ENCODE measurements at regions not wholly inside any gene's neighbourhood (a gene's known extent, or its start where the extent isn't known, plus 50 kb on each side); places are given as distances from the start of the nearest gene placed in this dataset.

GRCh38 chr2:71785516-71785981 lies 332.2 kb downstream of the DYSF start:
- no peak overlapping the region for H3K27ac ChIP-seq (ENCODE audit: low read depth, low read length)
- WGBS, 3 donors = 60 to 73% (median 65%) methylated on average over 22 to 23 of the region's 23 CpGs

- no peak overlapping the region for H3K27ac ChIP-seq (ENCODE audit: low read depth, low read length)
- WGBS, 3 donors = 76 to 90% (median 89%) methylated on average over 8 of the region's 8 CpGs
Measured at GRCh38 chr2:71784734-71785511, 331.6 kb downstream of the DYSF start.

DNA sequence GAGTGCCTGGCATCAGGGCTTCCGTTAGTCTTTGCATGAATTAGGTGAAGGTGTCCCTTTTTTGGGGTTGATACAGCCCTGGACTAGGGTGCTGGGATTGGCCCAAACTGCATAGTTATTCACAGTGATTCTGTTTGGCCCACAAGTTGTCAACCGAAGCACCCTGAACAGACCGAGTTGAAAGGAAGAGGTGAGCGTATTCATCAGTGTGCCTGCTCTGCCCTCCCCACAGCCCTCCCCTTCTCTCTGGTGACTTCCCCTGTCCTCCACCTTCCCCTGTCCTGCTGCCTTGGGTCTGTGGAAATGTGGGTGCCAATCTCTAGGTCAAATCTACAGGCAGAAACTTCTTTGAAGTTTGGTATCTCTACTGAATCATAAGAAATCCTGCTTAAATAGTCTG lies 330.5 kb downstream of the DYSF start:
- WGBS, 3 donors = 91 to 96% (median 92%) methylated on average over 4 of the region's 4 CpGs

GRCh38 chr2:71783215-71783614 lies 329.9 kb downstream of the DYSF start:
- no peak overlapping the region for H3K27ac ChIP-seq (ENCODE audit: low read depth, low read length)

More for the DNA sequence above, 330.5 kb downstream of the DYSF start:
- H3K27ac ChIP-seq (ENCODE audit: low read depth, low read length) = no peak overlapping the region

DNA sequence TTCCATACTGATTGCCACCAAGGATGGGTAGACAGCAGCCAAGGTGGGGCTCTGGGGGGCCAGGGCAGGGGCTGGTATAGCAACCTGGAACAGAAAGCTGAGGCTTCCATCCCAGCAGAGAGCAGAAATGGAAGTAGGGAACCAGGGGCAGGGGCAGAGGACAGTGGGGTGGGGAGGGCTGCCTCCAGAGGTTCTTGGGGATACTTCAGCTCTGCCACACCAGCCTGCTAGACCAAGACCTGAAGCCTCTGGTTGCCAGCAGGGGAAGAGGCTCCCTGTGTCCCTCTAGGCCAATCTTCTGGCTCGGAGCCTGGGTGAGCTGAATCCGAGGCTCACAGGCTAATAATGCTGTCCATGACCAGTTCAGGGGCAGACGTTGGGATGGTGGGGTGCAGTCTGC lies 329.0 kb downstream of the DYSF start:
- no peak overlapping the region for H3K27ac ChIP-seq (ENCODE audit: low read depth, low read length)
- 41 to 73% (median 70%) methylated on average over 3 of the region's 3 CpGs for WGBS, 3 donors

DNA sequence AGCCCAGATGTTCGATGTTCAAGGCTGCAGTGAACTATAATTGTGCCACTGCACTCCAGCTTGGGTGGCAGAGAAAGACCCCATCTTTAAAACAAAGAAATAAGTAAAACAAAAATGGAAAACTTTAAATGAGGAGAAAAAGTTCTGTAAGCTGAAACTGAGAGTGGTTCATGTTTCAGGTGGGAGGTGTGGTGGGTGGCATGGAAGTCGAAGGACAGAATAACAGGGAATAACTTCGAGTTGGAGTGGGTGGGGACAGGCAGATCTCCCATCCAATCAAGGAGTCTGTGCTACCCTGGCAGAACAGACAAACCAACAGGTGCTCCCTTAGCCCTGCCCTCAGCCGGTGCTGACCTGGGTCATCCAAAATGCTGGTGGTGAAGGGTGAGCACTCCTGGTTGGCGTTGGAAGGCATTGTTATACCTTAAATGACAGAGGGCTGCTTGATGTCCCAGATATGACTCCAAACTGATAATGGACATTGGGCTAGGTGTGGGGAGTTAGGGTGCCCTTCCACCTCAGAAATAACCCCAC lies 328.4 kb downstream of the DYSF start:
- H3K27ac ChIP-seq (ENCODE audit: low read depth, low read length) = no peak overlapping the region
- WGBS, 3 donors = 73 to 85% (median 84%) methylated on average over 5 of the region's 5 CpGs

DNA sequence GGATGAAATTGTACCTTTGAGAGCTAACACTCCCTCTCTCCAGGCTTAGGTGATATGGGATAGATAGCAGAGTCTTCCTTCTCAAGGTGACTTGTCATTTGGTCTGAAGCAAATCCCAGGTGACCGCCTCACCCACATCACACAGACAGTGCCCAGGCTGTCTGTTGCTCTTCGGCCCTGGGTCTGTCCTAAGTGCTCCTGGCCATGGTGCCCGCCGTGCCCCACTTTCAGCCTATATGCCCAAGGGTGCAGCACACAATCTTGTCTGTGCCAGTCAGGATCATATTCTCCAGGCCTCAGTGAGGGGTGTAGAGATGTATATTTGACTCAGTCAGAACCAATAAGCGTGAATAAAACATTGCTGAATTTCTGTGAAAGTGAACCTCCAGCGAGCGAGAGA lies 326.8 kb downstream of the DYSF start:
- H3K27ac ChIP-seq (ENCODE audit: low read depth, low read length) = no peak overlapping the region
- WGBS, 3 donors = 83 to 96% (median 83%) methylated on average over 7 of the region's 7 CpGs

DNA sequence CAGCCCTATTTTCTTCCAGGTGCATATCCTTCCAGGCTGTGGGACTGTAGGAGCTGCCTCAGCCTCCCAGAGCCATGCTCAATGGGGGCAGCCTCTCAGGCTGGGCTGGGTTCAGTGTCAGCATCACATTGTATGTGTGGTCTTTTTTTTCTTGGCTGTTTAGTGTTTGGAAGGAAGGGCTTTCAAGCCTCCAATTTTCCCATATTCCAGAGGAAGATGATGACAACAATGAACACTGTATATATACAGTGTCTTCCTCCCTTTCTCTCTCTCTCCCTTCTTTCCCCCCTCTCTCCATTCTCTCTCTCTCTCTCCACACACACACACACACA lies 326.4 kb downstream of the DYSF start:
- no peak overlapping the region for H3K27ac ChIP-seq (ENCODE audit: low read depth, low read length)

DNA sequence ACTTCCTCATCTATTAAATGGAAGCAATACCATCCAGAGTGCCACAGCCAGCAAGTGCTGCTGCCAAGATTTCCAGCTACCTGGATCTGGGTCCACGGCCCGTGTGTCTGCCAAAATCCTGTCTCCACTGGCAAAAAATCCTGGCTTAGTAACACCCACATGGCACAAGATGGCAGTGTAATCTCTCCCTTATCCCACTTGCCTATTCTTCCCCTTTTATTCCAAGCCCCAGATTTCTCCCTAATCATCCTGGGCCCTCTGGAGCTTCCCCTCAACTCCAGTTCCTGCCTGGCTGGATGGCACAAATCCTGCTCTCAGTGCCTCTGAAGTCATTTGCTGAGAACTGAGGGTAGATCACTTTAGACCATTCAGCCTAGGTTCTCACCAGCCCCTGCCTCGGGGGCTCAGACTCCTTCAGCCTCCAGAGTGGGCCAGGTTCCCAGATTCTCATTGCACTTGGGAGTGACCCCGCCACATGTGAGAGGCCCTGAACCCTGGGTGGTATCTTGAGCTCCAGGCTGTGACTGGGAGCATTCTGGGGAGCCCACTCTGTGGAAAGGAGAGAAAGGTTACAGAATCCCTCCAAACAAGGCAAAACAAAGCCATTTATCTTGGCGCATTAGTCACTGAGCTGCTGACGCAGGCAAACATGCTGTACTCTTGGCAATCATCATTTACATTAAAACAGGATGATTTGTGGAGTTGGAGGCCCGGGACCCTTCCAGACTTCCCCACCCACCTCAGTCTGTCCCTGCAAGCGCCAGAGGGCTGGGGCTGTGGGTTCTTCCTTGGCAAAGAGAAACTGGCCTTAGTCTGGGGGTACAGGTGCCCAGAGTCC lies 325.8 kb downstream of the DYSF start:
- 60 to 73% (median 68%) methylated on average over 8 of the region's 8 CpGs for WGBS, 3 donors
- H3K27ac ChIP-seq (ENCODE audit: low read depth, low read length) = no peak overlapping the region

DNA sequence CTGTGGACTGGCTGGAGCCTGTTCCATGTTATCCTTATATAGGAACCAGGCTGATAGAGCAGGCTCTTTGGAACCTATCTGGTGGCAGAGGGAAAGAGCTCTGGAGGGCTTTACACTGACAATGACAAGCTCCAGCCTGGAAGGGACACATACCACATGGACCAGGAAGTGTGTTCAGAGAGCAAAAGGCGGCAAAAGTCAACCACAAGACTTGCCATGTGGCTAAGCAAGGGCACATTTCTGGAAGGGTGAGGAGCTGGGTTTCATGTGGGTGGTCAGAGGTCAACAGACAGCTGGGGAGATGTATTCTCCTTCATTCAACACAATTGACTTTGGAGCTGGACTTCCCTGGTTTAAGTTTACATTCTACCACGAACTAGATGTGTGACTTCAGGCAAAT lies 325.2 kb downstream of the DYSF start:
- H3K27ac ChIP-seq (ENCODE audit: low read depth, low read length) = no peak overlapping the region
- WGBS, 3 donors = 55 to 84% (median 65%) methylated on average over 2 of the region's 2 CpGs

DNA sequence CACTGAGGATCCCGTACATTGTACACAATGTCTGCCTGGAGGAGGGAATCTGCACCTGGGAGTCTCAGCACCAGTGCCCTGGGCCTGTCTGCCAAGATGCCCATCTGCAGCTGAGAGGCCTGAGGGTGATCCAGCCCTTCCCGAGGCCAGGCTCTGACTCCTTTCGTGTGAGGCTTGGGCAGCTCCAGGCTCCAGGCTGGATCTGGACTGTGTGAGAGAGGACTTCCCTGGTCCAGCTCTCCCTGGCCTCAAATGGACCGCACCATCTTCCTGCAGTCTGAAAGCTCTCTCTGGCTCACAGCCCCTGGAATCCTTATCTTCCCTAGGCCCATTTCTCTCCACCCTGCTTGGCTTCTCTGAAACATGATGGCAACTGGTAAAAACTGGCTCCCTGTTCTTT lies 324.6 kb downstream of the DYSF start:
- no peak overlapping the region for H3K27ac ChIP-seq (ENCODE audit: low read depth, low read length)
- WGBS, 3 donors = 85 to 94% (median 93%) methylated on average over 4 of the region's 4 CpGs

DNA sequence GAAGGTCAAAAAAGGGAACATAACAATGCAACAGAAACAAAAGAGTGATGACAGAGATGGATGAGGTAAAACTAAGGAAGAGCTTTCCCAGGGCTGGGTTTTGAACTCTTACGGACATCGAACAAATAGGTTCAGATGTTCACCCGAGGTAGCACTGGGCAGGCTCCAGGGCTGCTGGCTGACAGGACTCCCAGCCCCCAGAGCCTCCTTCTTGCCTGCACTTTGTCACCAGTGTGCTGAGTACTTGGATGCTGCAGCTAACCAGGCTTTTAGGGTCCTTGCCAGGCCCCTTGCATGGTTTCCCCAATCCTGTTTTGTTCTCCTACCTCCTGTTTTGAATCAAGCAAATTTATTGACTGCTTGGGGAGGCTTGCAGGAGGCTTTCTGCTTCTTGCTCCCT lies 322.9 kb downstream of the DYSF start:
- WGBS, 3 donors = 81 to 93% (median 82%) methylated on average over 3 of the region's 3 CpGs
- no peak overlapping the region for H3K27ac ChIP-seq (ENCODE audit: low read depth, low read length)

GRCh38 chr2:71773218-71773617 lies 319.9 kb downstream of the DYSF start:
- no peak overlapping the region for H3K27ac ChIP-seq (ENCODE audit: low read depth, low read length)
- WGBS, 3 donors = 91 to 98% (median 95%) methylated on average over 3 of the region's 3 CpGs

DNA sequence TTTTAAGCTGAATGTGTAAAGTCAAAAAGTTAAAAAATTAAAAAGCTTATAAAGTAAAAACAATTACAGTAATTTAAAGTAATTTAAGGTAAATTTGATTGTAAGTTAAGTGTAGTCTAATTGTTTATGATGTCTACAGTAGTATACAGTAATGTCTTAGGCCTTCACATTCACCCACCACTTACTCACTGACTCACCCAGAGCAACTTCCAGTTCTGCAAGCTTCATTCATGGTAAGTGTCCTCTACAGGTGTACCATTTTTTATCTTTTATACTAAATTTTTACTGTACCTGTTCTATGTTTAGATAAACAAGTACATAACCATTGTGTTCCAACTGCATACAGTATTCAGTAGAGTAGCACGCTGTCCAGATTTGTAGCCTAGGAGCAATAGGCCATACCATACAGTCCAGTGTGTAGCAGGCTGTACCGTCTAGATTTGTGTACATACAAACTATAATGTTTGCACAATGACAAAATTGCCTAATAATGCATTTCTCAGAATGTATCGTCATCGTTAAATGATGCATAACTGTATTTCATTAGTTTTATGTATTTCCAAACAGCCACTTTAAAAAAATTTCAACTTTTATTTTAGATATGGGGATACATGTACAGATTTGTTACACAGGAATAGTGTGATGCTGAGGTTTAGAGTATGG lies 319.3 kb downstream of the DYSF start:
- H3K27ac ChIP-seq (ENCODE audit: low read depth, low read length) = no peak overlapping the region
- WGBS, 3 donors = 91 to 95% (median 95%) methylated on average over 4 of the region's 4 CpGs

GRCh38 chr2:71767663-71768062 lies 314.3 kb downstream of the DYSF start:
- WGBS, 3 donors = 93 to 100% (median 95%) methylated on average over 1 of the region's 1 CpG
- no peak overlapping the region for H3K27ac ChIP-seq (ENCODE audit: low read depth, low read length)

DNA sequence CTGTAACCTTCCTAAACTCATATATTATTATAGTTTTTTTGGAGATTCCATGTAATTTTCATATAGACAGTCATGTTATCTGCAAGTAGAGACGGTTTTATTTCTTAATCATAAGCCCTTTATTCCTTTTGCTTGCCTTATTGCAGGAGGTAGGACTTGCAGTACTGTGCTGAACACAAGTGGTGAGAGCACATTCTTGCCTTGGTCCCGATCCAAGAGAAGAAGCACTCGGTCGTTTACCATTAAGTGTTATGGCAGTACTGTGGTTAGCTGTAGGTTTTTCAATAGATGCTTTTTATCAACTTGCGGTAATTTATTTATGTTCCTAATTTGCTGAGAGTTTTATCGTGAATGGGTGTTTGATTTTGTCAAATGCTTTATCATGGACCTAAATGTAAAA lies 305.7 kb downstream of the DYSF start:
- no peak overlapping the region for H3K27ac ChIP-seq (ENCODE audit: low read depth, low read length)
- 65 to 80% (median 77%) methylated on average over 6 of the region's 6 CpGs for WGBS, 3 donors

- 68 to 79% (median 72%) methylated on average over 9 of the region's 9 CpGs for WGBS, 3 donors
- no peak overlapping the region for H3K27ac ChIP-seq (ENCODE audit: low read depth, low read length)
Measured at GRCh38 chr2:71757351-71757750, 304.0 kb downstream of the DYSF start.

DNA sequence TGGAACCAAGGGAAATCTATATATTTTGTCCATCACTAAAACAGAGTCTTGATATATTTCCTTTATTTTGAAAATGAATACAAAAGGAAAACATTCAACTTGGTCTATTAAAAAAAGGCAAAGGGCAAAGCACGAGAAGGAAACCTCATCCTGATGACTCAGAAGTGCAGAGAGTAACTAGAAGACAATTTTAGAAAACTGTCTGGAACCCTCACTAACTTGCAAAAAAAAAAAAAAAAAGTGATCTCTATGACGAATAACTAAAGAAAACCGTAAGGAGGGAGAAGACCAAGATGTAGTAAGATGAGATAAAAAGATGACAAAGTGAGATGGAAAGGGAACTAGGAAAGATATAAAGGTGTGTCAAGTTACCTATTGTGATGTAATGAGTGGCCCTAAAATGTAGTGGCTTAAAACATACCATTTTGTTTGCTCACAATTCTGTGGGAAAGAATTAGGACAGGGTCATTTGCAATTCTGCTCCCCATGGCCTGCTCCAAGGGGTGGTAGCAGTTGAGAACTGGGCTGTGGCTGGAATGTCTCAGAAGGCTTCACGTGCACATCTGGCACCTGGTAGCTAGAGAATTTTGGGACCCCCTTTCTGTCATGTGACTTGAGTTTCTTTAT lies 303.0 kb downstream of the DYSF start:
- 63 to 72% (median 67%) methylated on average over 4 of the region's 4 CpGs for WGBS, 3 donors
- no peak overlapping the region for H3K27ac ChIP-seq (ENCODE audit: low read depth, low read length)

- H3K27ac ChIP-seq (ENCODE audit: low read depth, low read length) = no peak overlapping the region
Measured at GRCh38 chr2:71751590-71751989, 298.2 kb downstream of the DYSF start.
